Testis (tissue), 2 donors: ENCODE measurements at regions not wholly inside any gene's neighbourhood (a gene's known extent, or its start where the extent isn't known, plus 50 kb on each side); places are given as distances from the start of the nearest gene placed in this dataset.
A peak's percentile ranks its signal among the peaks of the same experiment; 100 is the strongest.

ENCODE experiments used
- DNase-seq: peaks from one replicate; pipeline ENCODE4 v3.0.0-alpha.2; 2019
- H3K27ac ChIP-seq, 2 donors: fragments of 200-600 bp; sonication (generic); one replicate each; pipeline ENCODE4 v1.5.1; 2019
- H3K27me3 ChIP-seq: fragments of 200-600 bp; sonication (generic); one replicate; pipeline ENCODE4 v1.5.1; 2019
- H3K36me3 ChIP-seq: fragments of 200-600 bp; sonication (generic); one replicate; pipeline ENCODE4 v1.5.1; 2017; ENCODE audit warnings: low read depth; ENCODE audit errors: missing control alignments
- H3K4me1 ChIP-seq: fragments of 200-600 bp; sonication (generic); one replicate; pipeline ENCODE4 v1.5.1; 2019
- H3K4me3 ChIP-seq, 2 donors: fragments of 200-600 bp; sonication (generic); one replicate each; pipeline ENCODE4 v1.5.1; 2017 to 2019
- H3K9me3 ChIP-seq: fragments of 200-600 bp; sonication (generic); one replicate; pipeline ENCODE4 v1.5.1; 2017
- CTCF ChIP-seq, 3 experiments: fragments of 450-650 bp in 2 of 3; fragments of 200-600 bp in 1 of 3; sonication (generic) in 1 of 3; IDR thresholded peaks; one replicate each; pipeline ENCODE4 v1.5.1; 2016 to 2019; ENCODE audit warnings: antibody characterized with exemption in 3 of 3, mild to moderate bottlenecking in 2 of 3, moderate library complexity in 1 of 3
- POLR2A ChIP-seq: fragments of 450-650 bp; IDR thresholded peaks from one replicate; pipeline ENCODE4 v1.6.1; 2017; ENCODE audit warnings: antibody characterized with exemption, mild to moderate bottlenecking, moderate library complexity
- WGBS, 2 donors: methylation state at CpG; one replicate each; pipeline ENCODE4 v1.1.5; 2018; 5-methylcytosine and 5-hydroxymethylcytosine counted together
- intact Hi-C: fragments of 100-400 bp; cut with DNase I; formaldehyde crosslinking; loops from one replicate; pipeline ENCODE4 v1.15.1; 2023; ENCODE audit warnings: low total_unique reads

- peak overlapping the region; percentile 27 to 37 for H3K27ac ChIP-seq
- peaks cover 4% of the 10 kb centered on the region for H3K4me1 ChIP-seq
- H3K36me3 ChIP-seq, result no peaks in the 10 kb centered on the region
- H3K9me3 ChIP-seq, result no peaks in the 10 kb centered on the region
- DNase-seq, result peak; percentile 83
- intact Hi-C loops, result no loop called here
- no peak overlapping the region for H3K4me3 ChIP-seq
- WGBS, 2 donors, result 42 to 59% methylated on average over 11 to 16 of the region's 16 CpGs
- TF ChIP-seq CTCF (IDR thresholded peaks at IDR 0.05), result peak; percentile 16 to 42 (median 23)
- TF ChIP-seq POLR2A, result no peak
- no peaks in the 10 kb centered on the region for H3K27me3 ChIP-seq
Measured at GRCh38 chr12:93127582-93128331, 198.7 kb upstream of the EEA1 start.

- Histone ChIP-seq H3K36me3 (no peaks in the 10 kb centered on the region), H3K4me3 (no peak overlapping the region), H3K27me3 (no peaks in the 10 kb centered on the region), H3K4me1 (peaks cover 4% of the 10 kb centered on the region), H3K9me3 (no peaks in the 10 kb centered on the region), H3K27ac (peak overlapping the region; percentile 27 to 37)
- 80 to 94% methylated on average over 6 of the region's 6 CpGs for WGBS, 2 donors
- intact Hi-C loops, result no loop called here
- no peak for DNase-seq
- no peak for TF ChIP-seq POLR2A
- TF ChIP-seq CTCF (IDR thresholded peaks at IDR 0.05), result no peak
Measured at GRCh38 chr12:93128332-93128707, 199.2 kb upstream of the EEA1 start.

DNA sequence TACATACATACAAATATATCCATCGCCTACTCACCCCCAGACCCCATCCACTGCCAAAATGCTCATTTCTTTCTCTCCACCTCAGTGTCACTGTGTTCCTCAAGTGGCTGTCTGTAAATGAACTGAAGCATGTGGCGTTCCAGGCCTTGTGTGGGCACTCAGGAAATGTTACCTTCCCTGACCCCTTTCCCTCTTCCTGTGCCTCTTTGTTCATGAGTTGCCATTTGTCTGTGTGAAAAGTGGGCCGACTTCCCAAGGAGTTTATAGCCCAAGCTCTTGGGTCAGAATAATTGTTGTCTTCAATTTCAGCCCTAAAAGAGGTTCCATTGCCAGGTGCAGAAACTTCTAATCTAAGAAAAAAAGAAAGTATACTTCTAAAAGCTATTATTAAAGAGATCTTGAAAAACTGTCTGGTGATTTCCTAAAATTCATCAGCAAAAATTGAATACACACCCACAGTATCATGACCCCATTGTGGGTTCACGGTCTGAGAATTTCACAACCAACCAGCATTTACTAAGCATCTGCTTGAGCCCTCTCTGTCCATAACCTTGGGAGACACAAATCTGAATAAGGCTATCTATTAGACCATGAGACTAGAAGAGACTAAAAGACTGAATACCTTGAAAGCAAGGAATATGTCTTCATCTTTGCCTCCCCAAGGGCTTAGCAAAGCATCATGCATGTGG lies 201.4 kb upstream of the EEA1 start:
- Histone ChIP-seq H3K4me3 (no peak overlapping the region), H3K36me3 (no peaks in the 10 kb centered on the region), H3K27ac (no peak overlapping the region), H3K4me1 (peaks cover 3% of the 10 kb centered on the region), H3K27me3 (no peaks in the 10 kb centered on the region), H3K9me3 (no peaks in the 10 kb centered on the region)
- TF ChIP-seq POLR2A (no peak), CTCF (IDR thresholded peaks at IDR 0.05) (no peak)
- WGBS, 2 donors, result 67 to 77% methylated on average over 4 of the region's 4 CpGs
- no peak for DNase-seq
- intact Hi-C loops, result no loop called here

DNA sequence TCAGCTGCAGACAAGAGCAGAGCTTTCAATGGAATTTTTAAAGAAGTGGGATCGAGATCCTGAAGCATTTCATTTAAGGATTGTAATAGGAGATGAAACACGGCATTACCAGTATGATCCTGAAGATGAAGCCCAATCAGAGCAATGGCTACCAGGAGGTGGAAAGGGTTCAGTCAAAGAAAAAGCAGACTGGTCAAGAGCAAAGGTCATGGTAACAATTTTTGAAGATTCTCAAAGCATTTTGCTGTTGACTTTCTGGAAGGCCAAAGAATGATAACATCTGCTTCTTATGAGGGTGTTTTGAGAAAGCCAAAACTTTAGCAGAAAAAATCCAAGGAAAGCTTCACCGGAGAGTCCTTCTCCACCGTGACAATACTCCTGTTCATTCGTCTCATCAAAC lies 204.3 kb upstream of the EEA1 start:
- WGBS, 2 donors, result 94 to 96% methylated on average over 5 of the region's 5 CpGs
- H3K27me3 ChIP-seq, result no peaks in the 10 kb centered on the region
- no peaks in the 10 kb centered on the region for H3K36me3 ChIP-seq
- H3K4me3 ChIP-seq, result no peak overlapping the region
- H3K4me1 ChIP-seq, result no peaks in the 10 kb centered on the region
- no peak overlapping the region for H3K27ac ChIP-seq
- no peak for TF ChIP-seq CTCF (IDR thresholded peaks at IDR 0.05)
- no peak for TF ChIP-seq POLR2A
- DNase-seq, result no peak
- intact Hi-C loops, result no loop called here
- no peaks in the 10 kb centered on the region for H3K9me3 ChIP-seq
